Lower leg skin (tissue), 4 donors: ENCODE measurements at regions not wholly inside any gene's neighbourhood (a gene's known extent, or its start where the extent isn't known, plus 50 kb on each side); places are given as distances from the start of the nearest gene placed in this dataset.
A peak's percentile ranks its signal among the peaks of the same experiment; 100 is the strongest.

Experiments used
- DNase-seq, 2 donors: peaks; one replicate each; pipeline ENCODE4 v3.0.0-alpha.2; 2019; ENCODE audit warnings: low spot score in 2 of 2
- H3K4me3 ChIP-seq: fragments of 200-600 bp; sonication (generic); 2 replicates; pipeline ENCODE4 v1.5.1; 2017; ENCODE audit warnings: mild to moderate bottlenecking, low read depth; ENCODE audit not compliant: poor library complexity, severe bottlenecking
- POLR2A ChIP-seq, 2 donors: fragments of 450-650 bp; IDR thresholded peaks; one replicate each; pipeline ENCODE4 v1.6.1; 2016 to 2017; ENCODE audit warnings: antibody characterized with exemption in 2 of 2, mild to moderate bottlenecking in 1 of 2, moderate library complexity in 1 of 2
- WGBS, 2 donors: methylation state at CpG; one replicate each; pipeline ENCODE4 v1.1.5; 2018; 5-methylcytosine and 5-hydroxymethylcytosine counted together
- intact Hi-C: fragments of 100-400 bp; cut with DNase I; formaldehyde crosslinking; loops from one replicate; pipeline ENCODE4 v1.15.0; 2023; ENCODE audit warnings: low total_unique reads
- TF ChIP-seq, protein P1 (sequence below), 3 donors: fragments of 450-650 bp; IDR thresholded peaks; one replicate each; pipeline ENCODE4 v1.5.1; 2016; ENCODE audit warnings: antibody characterized with exemption in 3 of 3, mild to moderate bottlenecking in 3 of 3, moderate library complexity in 2 of 3

DNA sequence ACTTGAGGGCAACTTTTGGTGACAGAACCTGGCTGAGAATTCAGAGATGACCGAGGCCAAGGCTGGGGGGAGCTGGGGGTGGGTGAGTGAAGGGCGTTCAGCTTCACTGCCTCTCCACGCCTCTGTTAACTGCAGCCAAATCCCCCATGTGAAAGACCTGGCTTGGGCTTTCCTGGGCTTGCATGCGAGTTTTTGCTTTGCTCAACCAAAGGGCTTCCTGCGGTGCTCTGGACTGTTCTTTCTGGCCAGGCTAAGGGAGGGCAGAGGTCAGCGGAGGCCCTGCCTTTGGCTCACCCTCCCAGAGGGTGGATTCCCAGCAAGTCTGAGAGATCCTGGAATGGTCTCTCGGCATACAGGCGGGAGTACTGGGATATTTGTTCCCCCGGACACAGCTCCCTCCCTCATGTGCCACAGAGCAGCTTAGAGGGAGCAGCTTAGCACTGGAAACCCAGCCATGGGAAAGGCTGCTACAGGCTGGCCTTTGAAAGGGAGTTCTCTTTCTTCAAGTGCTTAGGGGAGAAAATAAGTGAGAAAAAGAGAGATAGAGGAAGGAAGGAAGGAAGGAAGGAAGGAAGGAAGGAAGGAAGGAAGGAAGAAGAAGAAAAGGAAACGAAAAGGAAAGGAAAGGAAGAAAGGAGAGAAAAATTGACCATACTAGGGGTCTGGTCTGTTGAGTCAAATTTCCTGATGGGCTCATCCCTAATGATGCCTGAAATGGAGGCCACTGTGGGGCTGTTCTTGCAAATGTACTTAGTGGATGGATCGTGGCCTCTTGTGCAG is 158.8 kb downstream of the FGF18 start:
- DNase-seq: no peak

DNA sequence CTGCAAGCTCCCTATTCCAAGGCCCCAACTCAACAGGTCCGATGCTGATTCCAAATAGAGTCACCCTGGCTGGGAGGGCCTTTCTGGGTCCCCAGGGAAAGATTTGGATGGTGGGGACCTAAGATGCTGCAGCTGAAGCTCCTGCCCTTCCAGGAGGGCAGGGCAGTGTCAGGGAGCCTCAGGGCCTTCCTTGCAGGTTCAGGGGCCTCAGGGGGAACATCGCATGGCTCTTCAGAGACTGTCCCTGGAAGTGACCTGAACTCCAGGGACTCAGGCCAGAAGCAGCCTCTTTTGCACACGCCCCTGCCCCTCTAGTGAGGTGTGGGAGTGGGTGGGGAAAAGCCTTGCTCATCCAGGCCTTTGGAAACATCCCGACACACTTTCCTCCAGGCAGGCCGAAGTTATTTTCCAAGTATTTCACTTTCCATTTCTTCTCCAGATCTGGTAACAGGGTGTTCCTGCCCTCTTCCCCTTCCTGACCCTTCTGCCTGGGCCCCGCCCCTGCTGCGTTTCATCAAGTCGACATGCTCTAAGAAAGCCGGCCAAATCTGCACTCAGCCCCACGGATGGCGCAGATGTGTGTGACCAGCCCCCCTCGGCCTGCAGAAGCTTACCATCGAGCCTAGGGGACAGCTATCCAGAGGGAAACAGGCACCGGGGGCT is 159.5 kb downstream of the FGF18 start:
- intact Hi-C loops: no loop called here
- TF ChIP-seq, protein P1, sequence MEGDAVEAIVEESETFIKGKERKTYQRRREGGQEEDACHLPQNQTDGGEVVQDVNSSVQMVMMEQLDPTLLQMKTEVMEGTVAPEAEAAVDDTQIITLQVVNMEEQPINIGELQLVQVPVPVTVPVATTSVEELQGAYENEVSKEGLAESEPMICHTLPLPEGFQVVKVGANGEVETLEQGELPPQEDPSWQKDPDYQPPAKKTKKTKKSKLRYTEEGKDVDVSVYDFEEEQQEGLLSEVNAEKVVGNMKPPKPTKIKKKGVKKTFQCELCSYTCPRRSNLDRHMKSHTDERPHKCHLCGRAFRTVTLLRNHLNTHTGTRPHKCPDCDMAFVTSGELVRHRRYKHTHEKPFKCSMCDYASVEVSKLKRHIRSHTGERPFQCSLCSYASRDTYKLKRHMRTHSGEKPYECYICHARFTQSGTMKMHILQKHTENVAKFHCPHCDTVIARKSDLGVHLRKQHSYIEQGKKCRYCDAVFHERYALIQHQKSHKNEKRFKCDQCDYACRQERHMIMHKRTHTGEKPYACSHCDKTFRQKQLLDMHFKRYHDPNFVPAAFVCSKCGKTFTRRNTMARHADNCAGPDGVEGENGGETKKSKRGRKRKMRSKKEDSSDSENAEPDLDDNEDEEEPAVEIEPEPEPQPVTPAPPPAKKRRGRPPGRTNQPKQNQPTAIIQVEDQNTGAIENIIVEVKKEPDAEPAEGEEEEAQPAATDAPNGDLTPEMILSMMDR (IDR thresholded peaks at IDR 0.05): no peak
- TF ChIP-seq POLR2A (IDR thresholded peaks at IDR 0.05): no peak
- peak in 1 of 2 donors; percentile 40 for DNase-seq

More for the DNA sequence above, 158.8 kb downstream of the FGF18 start:
- TF ChIP-seq, protein P1 (IDR thresholded peaks at IDR 0.05): no peak
- no peak for TF ChIP-seq POLR2A (IDR thresholded peaks at IDR 0.05)
- H3K4me3 ChIP-seq: no peak overlapping the region
- WGBS, 2 donors: 75 to 80% methylated on average over 11 of the region's 11 CpGs
- intact Hi-C loops: no loop called here

DNA sequence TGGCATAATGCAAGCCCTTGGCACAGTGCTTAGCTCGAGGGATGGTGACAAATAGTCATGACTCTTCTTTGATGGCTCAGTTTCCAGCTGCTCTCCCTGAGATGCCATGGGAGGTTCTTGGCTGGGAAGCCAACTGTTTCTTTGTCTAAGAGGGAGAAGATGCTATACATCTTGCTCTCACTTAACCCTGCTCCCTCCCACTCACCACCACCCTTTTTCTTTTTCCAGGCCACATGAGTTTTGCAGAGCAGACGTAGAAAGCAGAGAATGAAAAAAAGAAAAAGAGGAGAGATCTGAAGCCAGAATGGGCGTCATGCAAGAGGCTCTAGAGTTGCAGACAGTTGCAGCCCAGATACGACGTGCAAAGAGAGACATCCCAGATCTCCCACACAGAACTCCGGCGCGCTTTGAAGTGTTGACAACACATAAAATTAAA is 160.5 kb downstream of the FGF18 start:
- no peak for DNase-seq
- H3K4me3 ChIP-seq: no peak overlapping the region
- intact Hi-C loops: no loop called here
- TF ChIP-seq POLR2A (IDR thresholded peaks at IDR 0.05): no peak
- WGBS, 2 donors: 45 to 49% methylated on average over 8 of the region's 8 CpGs

More for the DNA sequence above, 159.5 kb downstream of the FGF18 start:
- no peak overlapping the region for H3K4me3 ChIP-seq
- 63 to 65% methylated on average over 11 to 14 of the region's 14 CpGs for WGBS, 2 donors

DNA sequence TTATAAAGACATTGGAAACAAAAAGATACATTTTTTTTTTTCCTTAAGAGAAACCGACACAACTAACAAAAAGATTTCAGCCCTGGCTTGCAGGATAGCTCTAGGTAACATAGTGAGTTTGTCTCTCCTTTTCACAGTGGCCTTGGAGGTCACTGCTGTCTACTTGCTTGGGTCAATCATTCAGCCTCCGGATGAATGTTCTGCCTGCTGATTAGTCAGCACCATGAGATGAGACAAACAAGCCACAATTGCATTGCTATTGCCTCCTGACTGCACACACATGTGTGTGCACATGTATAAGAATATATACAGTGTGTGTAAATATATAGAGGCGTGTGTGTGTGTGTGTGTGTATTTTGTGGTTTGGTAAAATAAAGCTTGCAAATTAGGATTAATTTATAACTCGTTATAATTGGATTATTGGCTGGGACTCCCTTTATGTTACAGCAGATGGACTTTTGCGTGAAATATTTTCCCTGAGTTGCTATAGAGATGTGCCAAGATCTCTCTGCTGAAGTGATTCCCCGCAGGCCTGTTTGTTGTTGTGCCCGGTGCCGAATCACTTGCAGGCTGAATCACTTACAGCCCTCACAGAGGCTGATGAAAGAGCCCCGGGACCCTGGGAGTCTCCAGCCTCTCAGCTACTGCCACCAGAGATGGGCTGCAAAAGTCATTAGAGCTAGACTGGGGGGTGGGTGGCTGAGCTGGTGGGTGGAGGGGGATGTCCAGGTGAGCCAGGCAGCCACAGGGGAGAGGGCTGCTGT is 161.2 kb downstream of the FGF18 start:
- no peak for DNase-seq

DNA sequence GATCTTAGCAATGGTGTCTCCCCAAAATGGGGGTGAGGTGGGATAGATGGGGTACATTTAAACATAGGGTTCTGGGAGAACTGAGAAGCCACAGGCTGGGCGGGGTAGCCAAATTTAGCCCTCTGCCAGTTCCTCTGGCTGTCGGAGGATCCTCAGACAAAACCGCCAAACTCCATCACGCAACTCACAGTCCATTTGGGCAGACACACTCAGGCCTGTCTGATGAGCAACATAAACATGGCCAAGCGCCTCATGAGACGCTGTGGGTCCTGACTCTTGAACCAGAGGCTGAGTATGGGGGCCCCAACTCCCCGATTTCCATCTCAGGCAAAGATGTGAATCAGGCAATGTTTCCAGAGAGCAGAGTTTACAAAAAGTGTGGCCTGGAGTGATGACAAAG is 162.3 kb downstream of the FGF18 start:
- 77 to 88% methylated on average over 4 to 7 of the region's 7 CpGs for WGBS, 2 donors
- no peak for DNase-seq
- H3K4me3 ChIP-seq: no peak overlapping the region
- intact Hi-C loops: no loop called here
- no peak for TF ChIP-seq POLR2A (IDR thresholded peaks at IDR 0.05)
- TF ChIP-seq, protein P1 (IDR thresholded peaks at IDR 0.05): no peak

More for the DNA sequence above, 161.2 kb downstream of the FGF18 start:
- intact Hi-C loops: no loop called here
- TF ChIP-seq POLR2A (IDR thresholded peaks at IDR 0.05): no peak
- TF ChIP-seq, protein P1 (IDR thresholded peaks at IDR 0.05): no peak
- no peak overlapping the region for H3K4me3 ChIP-seq
- 35 to 37% methylated on average over 9 of the region's 9 CpGs for WGBS, 2 donors

DNA sequence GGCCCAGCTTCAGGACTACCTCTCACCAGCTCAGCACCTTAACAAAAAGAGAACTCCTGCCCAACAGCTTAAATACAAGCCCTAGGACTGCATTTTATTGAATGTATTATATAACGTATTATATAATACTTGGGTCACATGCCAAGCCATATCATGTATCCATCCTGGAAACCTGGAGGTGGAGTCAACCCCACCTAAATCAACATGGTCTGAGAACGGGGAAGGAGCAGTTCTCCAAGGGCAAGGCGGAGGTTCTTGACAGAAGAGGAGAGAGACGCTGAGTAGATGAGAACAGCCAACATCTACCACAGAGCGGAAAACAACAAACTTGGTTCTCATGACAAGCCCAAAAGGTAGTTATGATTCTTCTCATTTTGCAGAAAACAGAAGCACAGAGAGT is 163.4 kb downstream of the FGF18 start:
- no peak overlapping the region for H3K4me3 ChIP-seq
- intact Hi-C loops: no loop called here
- 61 to 62% methylated on average over 5 of the region's 5 CpGs for WGBS, 2 donors
- DNase-seq: no peak
- TF ChIP-seq, protein P1 (IDR thresholded peaks at IDR 0.05): no peak
- no peak for TF ChIP-seq POLR2A (IDR thresholded peaks at IDR 0.05)
